ENCODE measurements at regions not wholly inside any gene's neighbourhood (a gene's known extent, or its start where the extent isn't known, plus 50 kb on each side); places are given as distances from the start of the nearest gene placed in this dataset.

DNA sequence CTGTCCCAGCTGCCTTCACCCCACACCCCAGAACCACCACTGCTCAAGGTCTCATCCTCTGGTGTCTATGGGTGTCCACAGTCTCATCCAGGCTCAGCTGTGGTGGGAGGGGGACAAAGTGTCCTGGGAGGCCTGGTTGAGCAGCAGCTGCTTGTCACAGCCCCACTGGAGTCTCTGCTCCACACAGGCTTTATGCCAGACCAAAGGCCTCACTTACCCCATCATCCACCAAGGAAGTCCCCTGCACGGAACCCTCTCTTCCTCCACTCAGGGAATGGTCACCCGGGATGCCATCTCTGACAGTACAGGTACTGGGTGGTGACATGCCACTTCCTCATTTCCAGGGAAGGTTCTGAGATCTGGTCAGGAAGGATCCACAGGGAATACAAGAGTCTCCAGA, 925.4 kb upstream of the ZNF722 start:
- Histone ChIP-seq H3K9me3 (ENCODE audit: low read depth) (no peaks in the 10 kb centered on the region), H3K4me1 (ENCODE audit: low read depth) (no peaks in the 10 kb centered on the region), H3K36me3 (no peaks in the 10 kb centered on the region), H3K27ac (no peak overlapping the region), H3K27me3 (no peaks in the 10 kb centered on the region), H3K4me3 (no peak overlapping the region)
- TF ChIP-seq, protein P1, sequence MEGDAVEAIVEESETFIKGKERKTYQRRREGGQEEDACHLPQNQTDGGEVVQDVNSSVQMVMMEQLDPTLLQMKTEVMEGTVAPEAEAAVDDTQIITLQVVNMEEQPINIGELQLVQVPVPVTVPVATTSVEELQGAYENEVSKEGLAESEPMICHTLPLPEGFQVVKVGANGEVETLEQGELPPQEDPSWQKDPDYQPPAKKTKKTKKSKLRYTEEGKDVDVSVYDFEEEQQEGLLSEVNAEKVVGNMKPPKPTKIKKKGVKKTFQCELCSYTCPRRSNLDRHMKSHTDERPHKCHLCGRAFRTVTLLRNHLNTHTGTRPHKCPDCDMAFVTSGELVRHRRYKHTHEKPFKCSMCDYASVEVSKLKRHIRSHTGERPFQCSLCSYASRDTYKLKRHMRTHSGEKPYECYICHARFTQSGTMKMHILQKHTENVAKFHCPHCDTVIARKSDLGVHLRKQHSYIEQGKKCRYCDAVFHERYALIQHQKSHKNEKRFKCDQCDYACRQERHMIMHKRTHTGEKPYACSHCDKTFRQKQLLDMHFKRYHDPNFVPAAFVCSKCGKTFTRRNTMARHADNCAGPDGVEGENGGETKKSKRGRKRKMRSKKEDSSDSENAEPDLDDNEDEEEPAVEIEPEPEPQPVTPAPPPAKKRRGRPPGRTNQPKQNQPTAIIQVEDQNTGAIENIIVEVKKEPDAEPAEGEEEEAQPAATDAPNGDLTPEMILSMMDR (IDR thresholded peaks at IDR 0.05; ENCODE audit: low read depth, low read length) = no peak
- no peak for DNase-seq (ENCODE audit: low read depth in 1 of 2, low spot score in 1 of 2)

DNA sequence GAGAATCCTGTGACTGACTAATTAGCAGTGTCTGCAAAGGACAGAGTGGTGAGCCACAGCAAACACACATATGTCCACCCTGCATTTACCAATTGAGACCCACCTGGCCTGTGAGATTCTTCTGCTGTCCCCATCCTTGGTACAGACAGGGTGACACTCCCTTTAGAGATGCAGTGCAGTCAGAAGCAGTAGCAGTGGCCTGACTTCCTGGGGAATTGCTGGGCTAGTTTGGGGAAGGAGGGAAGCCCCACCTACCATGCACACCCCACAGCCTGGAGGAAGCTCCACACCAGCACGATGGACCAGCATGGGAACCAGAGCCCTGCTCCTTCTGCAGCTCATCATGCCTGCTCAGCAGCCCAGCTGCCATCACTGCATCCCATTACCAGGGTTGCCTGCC, 924.9 kb upstream of the ZNF722 start:
- DNase-seq (ENCODE audit: low read depth in 1 of 2, low spot score in 1 of 2) = no peak
- no peaks in the 10 kb centered on the region for H3K36me3 ChIP-seq
- no peaks in the 10 kb centered on the region for H3K27me3 ChIP-seq
- H3K9me3 ChIP-seq (ENCODE audit: low read depth) = no peaks in the 10 kb centered on the region
- H3K4me1 ChIP-seq (ENCODE audit: low read depth) = no peaks in the 10 kb centered on the region
- H3K4me3 ChIP-seq = no peak overlapping the region
- TF ChIP-seq, protein P1 (IDR thresholded peaks at IDR 0.05; ENCODE audit: low read depth, low read length) = no peak
- no peak overlapping the region for H3K27ac ChIP-seq

- no peaks in the 10 kb centered on the region for H3K4me1 ChIP-seq (ENCODE audit: low read depth)
- TF ChIP-seq, protein P1 (IDR thresholded peaks at IDR 0.05; ENCODE audit: low read depth, low read length) = no peak
Measured at GRCh38 chr7:63077841-63078240, 920.8 kb upstream of the ZNF722 start.

DNA sequence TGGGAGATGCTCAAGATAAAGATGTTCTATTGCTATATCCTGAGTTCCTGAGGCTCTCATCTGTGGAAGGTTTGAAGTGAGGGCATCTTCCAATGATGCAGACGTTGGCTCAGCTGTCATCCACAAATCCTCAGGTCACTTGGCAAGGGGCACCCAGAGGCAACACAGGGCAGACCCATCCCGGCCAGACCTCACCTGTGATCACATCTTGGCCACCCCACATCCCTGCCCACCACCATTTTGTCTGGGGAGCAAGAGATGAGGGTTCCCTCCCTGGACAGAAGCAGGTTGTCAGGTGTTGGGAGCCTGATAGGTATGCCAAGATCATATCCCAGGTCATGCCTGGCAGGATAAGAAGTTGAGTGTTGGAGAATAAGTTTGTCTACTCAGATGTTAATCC, 918.2 kb upstream of the ZNF722 start:
- Histone ChIP-seq H3K4me3 (no peak overlapping the region), H3K27ac (no peak overlapping the region), H3K27me3 (no peaks in the 10 kb centered on the region), H3K9me3 (ENCODE audit: low read depth) (no peaks in the 10 kb centered on the region), H3K4me1 (ENCODE audit: low read depth) (no peaks in the 10 kb centered on the region), H3K36me3 (no peaks in the 10 kb centered on the region)
- TF ChIP-seq, protein P1 (IDR thresholded peaks at IDR 0.05; ENCODE audit: low read depth, low read length) = no peak
- no peak for DNase-seq (ENCODE audit: low read depth in 1 of 2, low spot score in 1 of 2)

More at GRCh38 chr7:63077841-63078240, 920.8 kb upstream of the ZNF722 start:
- Histone ChIP-seq H3K27me3 (no peaks in the 10 kb centered on the region), H3K4me3 (no peak overlapping the region), H3K9me3 (ENCODE audit: low read depth) (no peaks in the 10 kb centered on the region), H3K36me3 (no peaks in the 10 kb centered on the region), H3K27ac (no peak overlapping the region)
- no peak for DNase-seq (ENCODE audit: low read depth in 1 of 2, low spot score in 1 of 2)

GRCh38 chr7:63080831-63081230, 917.8 kb upstream of the ZNF722 start:
- Histone ChIP-seq H3K4me3 (no peak overlapping the region), H3K27ac (no peak overlapping the region), H3K9me3 (ENCODE audit: low read depth) (peaks cover 2% of the 10 kb centered on the region), H3K4me1 (ENCODE audit: low read depth) (no peaks in the 10 kb centered on the region), H3K36me3 (no peaks in the 10 kb centered on the region), H3K27me3 (no peaks in the 10 kb centered on the region)
- TF ChIP-seq, protein P1 (IDR thresholded peaks at IDR 0.05; ENCODE audit: low read depth, low read length) = no peak
- DNase-seq (ENCODE audit: low read depth in 1 of 2, low spot score in 1 of 2) = no peak

All from cardiac muscle cell (in vitro differentiated cells and primary cell).